ENCODE measurements at regions not wholly inside any gene's neighbourhood (a gene's known extent, or its start where the extent isn't known, plus 50 kb on each side); places are given as distances from the start of the nearest gene placed in this dataset.

- Histone ChIP-seq H3K36me3 (no peaks in the 10 kb centered on the region), H3K27me3 (ENCODE audit: low read depth) (peaks cover 69% of the 10 kb centered on the region), H3K27ac (replicated peaks) (no peak overlapping the region), H3K4me1 (no peaks in the 10 kb centered on the region), H3K9me3 (replicated peaks) (no peaks in the 10 kb centered on the region), H3K4me3 (no peak overlapping the region)
- intact Hi-C loops (cut with micrococcal nuclease): no loop called here
- DNase-seq: no peak
- no peak for TF ChIP-seq CTCF (IDR thresholded peaks at IDR 0.05; ENCODE audit: borderline replicate concordance)
Measured at GRCh38 chr5:2670940-2671339, 80.5 kb downstream of the IRX2 start.

GRCh38 chr5:2669913-2670312 is 81.6 kb downstream of the IRX2 start:
- H3K36me3 ChIP-seq: no peaks in the 10 kb centered on the region
- no peak overlapping the region for H3K27ac ChIP-seq (replicated peaks)
- H3K9me3 ChIP-seq (replicated peaks): no peaks in the 10 kb centered on the region
- no peak for DNase-seq
- H3K27me3 ChIP-seq (ENCODE audit: low read depth): peaks cover 78% of the 10 kb centered on the region
- no peak for TF ChIP-seq CTCF (IDR thresholded peaks at IDR 0.05; ENCODE audit: borderline replicate concordance)
- intact Hi-C loops (cut with micrococcal nuclease): no loop called here
- no peaks in the 10 kb centered on the region for H3K4me1 ChIP-seq
- H3K4me3 ChIP-seq: no peak overlapping the region

GRCh38 chr5:2669259-2669658 is 82.2 kb downstream of the IRX2 start:
- no peak overlapping the region for H3K27ac ChIP-seq (replicated peaks)
- H3K27me3 ChIP-seq (ENCODE audit: low read depth): peaks cover 79% of the 10 kb centered on the region
- intact Hi-C loops (cut with micrococcal nuclease): no loop called here
- H3K9me3 ChIP-seq (replicated peaks): no peaks in the 10 kb centered on the region
- H3K4me3 ChIP-seq: no peak overlapping the region
- TF ChIP-seq CTCF (IDR thresholded peaks at IDR 0.05; ENCODE audit: borderline replicate concordance): no peak
- H3K36me3 ChIP-seq: no peaks in the 10 kb centered on the region
- no peak for DNase-seq
- H3K4me1 ChIP-seq: no peaks in the 10 kb centered on the region

- H3K27ac ChIP-seq (replicated peaks): no peak overlapping the region
- no peaks in the 10 kb centered on the region for H3K4me1 ChIP-seq
Measured at GRCh38 chr5:2666081-2666480, 85.4 kb downstream of the IRX2 start.

GRCh38 chr5:2663489-2663888 is 88.0 kb downstream of the IRX2 start:
- Histone ChIP-seq H3K36me3 (no peaks in the 10 kb centered on the region), H3K27me3 (ENCODE audit: low read depth) (peaks cover 73% of the 10 kb centered on the region), H3K9me3 (replicated peaks) (no peaks in the 10 kb centered on the region), H3K4me1 (no peaks in the 10 kb centered on the region), H3K27ac (replicated peaks) (no peak overlapping the region), H3K4me3 (no peak overlapping the region)
- intact Hi-C loops (cut with micrococcal nuclease): no loop called here
- no peak for DNase-seq
- no peak for TF ChIP-seq CTCF (IDR thresholded peaks at IDR 0.05; ENCODE audit: borderline replicate concordance)

More at GRCh38 chr5:2666081-2666480, 85.4 kb downstream of the IRX2 start:
- Histone ChIP-seq H3K27me3 (ENCODE audit: low read depth) (peaks cover 71% of the 10 kb centered on the region), H3K9me3 (replicated peaks) (no peaks in the 10 kb centered on the region), H3K36me3 (no peaks in the 10 kb centered on the region), H3K4me3 (no peak overlapping the region)
- TF ChIP-seq CTCF (IDR thresholded peaks at IDR 0.05; ENCODE audit: borderline replicate concordance): no peak
- intact Hi-C loops (cut with micrococcal nuclease): no loop called here
- DNase-seq: no peak

- Histone ChIP-seq H3K27ac (replicated peaks) (no peak overlapping the region), H3K27me3 (ENCODE audit: low read depth) (peaks cover 82% of the 10 kb centered on the region), H3K4me3 (no peak overlapping the region), H3K36me3 (no peaks in the 10 kb centered on the region), H3K9me3 (replicated peaks) (no peaks in the 10 kb centered on the region), H3K4me1 (no peaks in the 10 kb centered on the region)
- intact Hi-C loops (cut with micrococcal nuclease): no loop called here
- no peak for TF ChIP-seq CTCF (IDR thresholded peaks at IDR 0.05; ENCODE audit: borderline replicate concordance)
- no peak for DNase-seq
Measured at GRCh38 chr5:2660315-2660714, 91.2 kb downstream of the IRX2 start.

Data from left ventricle myocardium inferior (tissue), 1 donor.